ENCODE measurements at regions not wholly inside any gene's neighbourhood (a gene's known extent, or its start where the extent isn't known, plus 50 kb on each side); places are given as distances from the start of the nearest gene placed in this dataset.

GRCh38 chr3:165645191-165645590, 192.0 kb downstream of the BCHE start:
- intact Hi-C loops (cut with micrococcal nuclease) (no loop called here), dilution Hi-C loops (cut with HindIII; ENCODE audit: low sequenced_read_pairs, unreplicated experiment) (no loop called here), in situ Hi-C loops (cut with MboI; ENCODE audit: low sequenced_read_pairs) (no loop called here)
- no peaks in the 10 kb centered on the region; the same call in 1 of the 2 replicates for H3K4me1 ChIP-seq (ENCODE audit: control insufficient read depth, insufficient read depth, low read length)
- H2AFZ ChIP-seq (replicated peaks; ENCODE audit: low read length, poor library complexity), result no peak overlapping the region
- H3K4me2 ChIP-seq (ENCODE audit: low read depth, low read length), result no peak overlapping the region
- H3K27ac ChIP-seq (ENCODE audit: insufficient read depth, low read length), result no peak overlapping the region
- no CpG with 5 or more reads among the region's 2 CpGs for WGBS, 2 experiments (ENCODE audit: extremely low coverage in 2 of 2, insufficient read length in 1 of 2)
- no peak overlapping the region for H4K91ac ChIP-seq (ENCODE audit: insufficient read depth, low read depth, low read length)
- H4K8ac ChIP-seq (ENCODE audit: low read depth in 2 of 2, low read length in 2 of 2), result no peak overlapping the region
- H2AK9ac ChIP-seq (replicated peaks; ENCODE audit: low read depth, low read length, poor library complexity), result no peak overlapping the region
- no peak overlapping the region for H2BK120ac ChIP-seq (ENCODE audit: low read depth, low read length)
- no peak overlapping the region for H4K5ac ChIP-seq (ENCODE audit: low read depth, low read length)
- no peaks in the 10 kb centered on the region; the same call in 1 of the 2 replicates for H3K9me3 ChIP-seq (ENCODE audit: control insufficient read depth, insufficient read depth, low read length)
- H2BK15ac ChIP-seq (ENCODE audit: low read depth, low read length), result no peak overlapping the region
- no peak overlapping the region for H2BK20ac ChIP-seq (ENCODE audit: low read depth, low read length)
- BruUV-seq (replicated peaks), result no TSS peak
- no peaks in the 10 kb centered on the region for H3K36me3 ChIP-seq (ENCODE audit: control insufficient read depth, insufficient read depth, low read length)
- no peak for DNase-seq
- no peaks in the 10 kb centered on the region for H3K9me1 ChIP-seq (ENCODE audit: insufficient read depth, low read length)
- H4K20me1 ChIP-seq (ENCODE audit: insufficient read depth, low read length), result no peaks in the 10 kb centered on the region
- CTCF ChIA-PET, result no interaction called here
- TF ChIP-seq RCOR1 (IDR thresholded peaks at IDR 0.05; ENCODE audit: insufficient replicate concordance, low read length), result no peak
- TF ChIP-seq MXI1 (IDR thresholded peaks at IDR 0.05; ENCODE audit: borderline replicate concordance, low read depth, low read length), result no peak
- TF ChIP-seq BHLHE40 (IDR thresholded peaks at IDR 0.05; ENCODE audit: low read depth, low read length), result no peak
- H3K9ac ChIP-seq (ENCODE audit: low read depth, low read length), result no peak overlapping the region
- H3K4me3 ChIP-seq (ENCODE audit: insufficient read depth, low read depth, low read length), result no peak overlapping the region
- no peak overlapping the region for H2AK5ac ChIP-seq (ENCODE audit: low read depth, low read length)
- no peak overlapping the region for H3K18ac ChIP-seq (ENCODE audit: low read depth, low read length)
- no peak overlapping the region for H3K56ac ChIP-seq (ENCODE audit: extremely low read depth, insufficient read depth, low read length)
- H2BK5ac ChIP-seq (ENCODE audit: low read depth, low read length, poor library complexity, severe bottlenecking), result no peak overlapping the region
- H3K4ac ChIP-seq (ENCODE audit: low read depth, low read length), result no peak overlapping the region
- no peak for ATAC-seq (ENCODE audit: low read depth)
- no peak overlapping the region for H3K23ac ChIP-seq (ENCODE audit: low read depth, low read length)
- POLR2A ChIA-PET (ENCODE audit: unreplicated experiment), result no interaction called here
- H3K14ac ChIP-seq (replicated peaks; ENCODE audit: low read depth, low read length), result no peak overlapping the region
- H3K79me1 ChIP-seq (ENCODE audit: low read depth in 1 of 2, low read length in 2 of 2), result no peaks in the 10 kb centered on the region
- H3K27me3 ChIP-seq (ENCODE audit: control insufficient read depth, insufficient read depth, low read length), result no peaks in the 10 kb centered on the region

Data from IMR-90 (cell line).